GM12878 (cell line): ENCODE measurements at regions not wholly inside any gene's neighbourhood (a gene's known extent, or its start where the extent isn't known, plus 50 kb on each side); places are given as distances from the start of the nearest gene placed in this dataset.

Experiments
- ATF2 ChIP-seq: IDR thresholded peaks from 2 replicates; pipeline ENCODE4 v1.6.1; 2012; ENCODE audit warnings: low read length, inconsistent platforms
- BHLHE40 ChIP-seq, 2 experiments: fragments of 450-650 bp in 1 of 2; IDR thresholded peaks; 2 replicates each; pipeline ENCODE4 v1.6.1; 2011 to 2017; ENCODE audit warnings: low read depth in 2 of 2, borderline replicate concordance in 1 of 2, improper control_type of control experiment in 1 of 2, low read length in 1 of 2, mild to moderate bottlenecking in 1 of 2
- CREB1 ChIP-seq: IDR thresholded peaks from 2 replicates; pipeline ENCODE4 v1.6.1; 2012; ENCODE audit warnings: low read depth, mild to moderate bottlenecking, inconsistent platforms
- CUX1 ChIP-seq: IDR thresholded peaks from 2 replicates; pipeline ENCODE4 v1.6.1; 2012; ENCODE audit warnings: improper control_type of control experiment, low read depth, low read length; ENCODE audit not compliant: insufficient replicate concordance
- EP300 ChIP-seq, 2 experiments: fragments of 150-350 bp in 1 of 2; IDR thresholded peaks; 2 replicates each; pipeline ENCODE4 v1.6.1; 2011 to 2012; ENCODE audit warnings: low read depth in 2 of 2, low read length in 2 of 2, borderline replicate concordance in 1 of 2, improper control_type of control experiment in 1 of 2, inconsistent platforms in 1 of 2; ENCODE audit not compliant: control insufficient read depth in 1 of 2
- FOXM1 ChIP-seq: IDR thresholded peaks from 2 replicates; pipeline ENCODE4 v1.6.1; 2012; ENCODE audit warnings: low read depth, mild to moderate bottlenecking, inconsistent platforms, low read length, moderate library complexity
- MXI1 ChIP-seq: fragments of 150-350 bp; IDR thresholded peaks from 2 replicates; pipeline ENCODE4 v1.6.1; 2011; ENCODE audit warnings: low read depth, mild to moderate bottlenecking, inconsistent platforms, low read length, improper control_type of control experiment
- NFIC ChIP-seq: IDR thresholded peaks from 2 replicates; pipeline ENCODE4 v1.6.1; 2012; ENCODE audit warnings: low read depth, mild to moderate bottlenecking, inconsistent platforms, low read length, moderate library complexity
- NFXL1 ChIP-seq: fragments of 450-650 bp; IDR thresholded peaks from 2 replicates; pipeline ENCODE4 v1.6.1; 2017; ENCODE audit warnings: antibody characterized with exemption, mild to moderate bottlenecking, borderline replicate concordance
- NFYA ChIP-seq: IDR thresholded peaks from 2 replicates; pipeline ENCODE4 v1.6.1; 2011; ENCODE audit warnings: low read depth, mild to moderate bottlenecking, low read length, improper control_type of control experiment, borderline replicate concordance
- RAD51 ChIP-seq: fragments of 450-650 bp; IDR thresholded peaks from 2 replicates; pipeline ENCODE4 v1.6.1; 2016; ENCODE audit warnings: moderate library complexity, mild to moderate bottlenecking, inconsistent platforms
- SMC3 ChIP-seq: IDR thresholded peaks from 2 replicates; pipeline ENCODE4 v1.6.1; 2011; ENCODE audit warnings: low read length, improper control_type of control experiment, borderline replicate concordance
- STAT1 ChIP-seq: fragments of 450-650 bp; conservative IDR thresholded peaks from 2 replicates; pipeline ENCODE4 v1.6.1; 2014; ENCODE audit warnings: antibody characterized with exemption, mild to moderate bottlenecking
- TBL1XR1 ChIP-seq: IDR thresholded peaks from 2 replicates; pipeline ENCODE4 v1.6.1; 2012; ENCODE audit warnings: low read depth, low read length, improper control_type of control experiment
- ZSCAN29 ChIP-seq: fragments of 450-650 bp; IDR thresholded peaks from 2 replicates; pipeline ENCODE4 v1.6.1; 2017; ENCODE audit warnings: mild to moderate bottlenecking, moderate library complexity
- TF ChIP-seq, protein P1 (sequence below): fragments of 450-650 bp; IDR thresholded peaks from 2 replicates; pipeline ENCODE4 v1.6.1; 2016; ENCODE audit warnings: mild to moderate bottlenecking, moderate library complexity, borderline replicate concordance

- peak; percentile 54 for TF ChIP-seq CUX1
- TF ChIP-seq BHLHE40 (IDR thresholded peaks at IDR 0.05; ENCODE audit: borderline replicate concordance in 1 of 2, low read depth in 2 of 2, low read length in 1 of 2) = peak in 1 of 2 experiments; percentile 67; a peak in 2 of 4 replicates
- no peak for TF ChIP-seq NFYA
- TF ChIP-seq, protein P1, sequence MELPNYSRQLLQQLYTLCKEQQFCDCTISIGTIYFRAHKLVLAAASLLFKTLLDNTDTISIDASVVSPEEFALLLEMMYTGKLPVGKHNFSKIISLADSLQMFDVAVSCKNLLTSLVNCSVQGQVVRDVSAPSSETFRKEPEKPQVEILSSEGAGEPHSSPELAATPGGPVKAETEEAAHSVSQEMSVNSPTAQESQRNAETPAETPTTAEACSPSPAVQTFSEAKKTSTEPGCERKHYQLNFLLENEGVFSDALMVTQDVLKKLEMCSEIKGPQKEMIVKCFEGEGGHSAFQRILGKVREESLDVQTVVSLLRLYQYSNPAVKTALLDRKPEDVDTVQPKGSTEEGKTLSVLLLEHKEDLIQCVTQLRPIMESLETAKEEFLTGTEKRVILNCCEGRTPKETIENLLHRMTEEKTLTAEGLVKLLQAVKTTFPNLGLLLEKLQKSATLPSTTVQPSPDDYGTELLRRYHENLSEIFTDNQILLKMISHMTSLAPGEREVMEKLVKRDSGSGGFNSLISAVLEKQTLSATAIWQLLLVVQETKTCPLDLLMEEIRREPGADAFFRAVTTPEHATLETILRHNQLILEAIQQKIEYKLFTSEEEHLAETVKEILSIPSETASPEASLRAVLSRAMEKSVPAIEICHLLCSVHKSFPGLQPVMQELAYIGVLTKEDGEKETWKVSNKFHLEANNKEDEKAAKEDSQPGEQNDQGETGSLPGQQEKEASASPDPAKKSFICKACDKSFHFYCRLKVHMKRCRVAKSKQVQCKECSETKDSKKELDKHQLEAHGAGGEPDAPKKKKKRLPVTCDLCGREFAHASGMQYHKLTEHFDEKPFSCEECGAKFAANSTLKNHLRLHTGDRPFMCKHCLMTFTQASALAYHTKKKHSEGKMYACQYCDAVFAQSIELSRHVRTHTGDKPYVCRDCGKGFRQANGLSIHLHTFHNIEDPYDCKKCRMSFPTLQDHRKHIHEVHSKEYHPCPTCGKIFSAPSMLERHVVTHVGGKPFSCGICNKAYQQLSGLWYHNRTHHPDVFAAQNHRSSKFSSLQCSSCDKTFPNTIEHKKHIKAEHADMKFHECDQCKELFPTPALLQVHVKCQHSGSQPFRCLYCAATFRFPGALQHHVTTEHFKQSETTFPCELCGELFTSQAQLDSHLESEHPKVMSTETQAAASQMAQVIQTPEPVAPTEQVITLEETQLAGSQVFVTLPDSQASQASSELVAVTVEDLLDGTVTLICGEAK = no peak; the same call in 1 of the 2 replicates
- no peak for TF ChIP-seq ZSCAN29
- TF ChIP-seq EP300 (IDR thresholded peaks at IDR 0.05; ENCODE audit: borderline replicate concordance in 1 of 2, control insufficient read depth in 1 of 2, low read depth in 2 of 2, low read length in 2 of 2) = peak; percentile 58 to 71; a peak in 3 of 4 replicates
- TF ChIP-seq NFIC = peak; percentile 75
- TF ChIP-seq TBL1XR1 = 0 out of 2 replicates have a peak, but pooled peaks have one; percentile 23
- peak; percentile 88 for TF ChIP-seq CREB1
- TF ChIP-seq ATF2 = peak; percentile 69
- peak; percentile 61; the same call in 1 of the 2 replicates for TF ChIP-seq STAT1
- TF ChIP-seq MXI1 = peak; percentile 70
- TF ChIP-seq NFXL1 = no peak
- TF ChIP-seq SMC3 = peak; percentile 15
- TF ChIP-seq RAD51 = peak; percentile 25; the same call in 1 of the 2 replicates
- peak; percentile 73 for TF ChIP-seq FOXM1
These were observed 384.6 kb downstream of the RRAGC start (continued) for GRCh38 chr1:38474738-38475623.
